Heart left ventricle (tissue), 13 donors: ENCODE measurements at regions not wholly inside any gene's neighbourhood (a gene's known extent, or its start where the extent isn't known, plus 50 kb on each side); places are given as distances from the start of the nearest gene placed in this dataset.

Experiments used
- CTCF ChIP-seq, 12 donors: fragments of 200-600 bp; sonication (generic) in 4 of 12; IDR thresholded peaks; one replicate each; pipeline versions ENCODE4 v1.5.0 to v1.8.0; 2018 to 2022; ENCODE audit warnings: antibody characterized with exemption in 12 of 12, mild to moderate bottlenecking in 5 of 12
- POLR2A ChIP-seq, 2 donors: fragments of 450-650 bp; IDR thresholded peaks; one replicate each; pipeline ENCODE4 v1.6.1; 2017; ENCODE audit warnings: antibody characterized with exemption in 2 of 2, mild to moderate bottlenecking in 2 of 2, moderate library complexity in 2 of 2
- donor health status: ischemic (EF 13 %, LVEDD 7.1; RV severe dilation, severe dysfunction).
- donor health status: DM: no; HTN: yes; CAD: no.
- donor health status: DM: no; HTN: no; CAD: no.
- donor health status: ischemic (EF 25% LVEDD 6.9; RV normal size, moderate dysfunction).
- donor health status: ischemic (EF 25% LVEDD 5.7; RV mildly dilated, moderate dysfunction).
- donor health status: ischemic (EF 35%, LVEDD 5.7; RV mildly dilated, moderate dysfunction).
- donor health status: nonischemic (EF 11% LVEDD 7.7; RV severe dilation, severe dysfunction).
- donor health status: DM: yes; HTN: yes; CAD: no.
- donor health status: PGD.
- donor health status: ischemic (EF 29% LVEDD 5.4; RV normal size, mild dysfunction).
- donor health status: nonischemic (EF 23%, LVEDD 6.1; RV moderate dilation, normal function).

GRCh38 chr10:121244818-121245217 lies 353.4 kb downstream of the FGFR2 start:
- TF ChIP-seq CTCF (IDR thresholded peaks at IDR 0.05) = no peak
- TF ChIP-seq POLR2A (IDR thresholded peaks at IDR 0.05) = no peak
